Sigmoid colon (tissue), 4 donors: ENCODE measurements at regions not wholly inside any gene's neighbourhood (a gene's known extent, or its start where the extent isn't known, plus 50 kb on each side); places are given as distances from the start of the nearest gene placed in this dataset.

Source experiments
- EP300 ChIP-seq, 4 donors: sonication (generic); formaldehyde crosslinking; IDR thresholded peaks; one replicate each; pipeline ENCODE4 v1.6.1; 2017; ENCODE audit warnings: antibody characterized with exemption in 4 of 4
- POLR2A ChIP-seq, 2 donors: fragments of 450-650 bp; IDR thresholded peaks; one replicate each; pipeline ENCODE4 v1.6.1; 2016; ENCODE audit warnings: antibody characterized with exemption in 2 of 2, mild to moderate bottlenecking in 2 of 2, moderate library complexity in 2 of 2

GRCh38 chr6:74312081-74312480 is 616.1 kb downstream of the CD109 start:
- TF ChIP-seq EP300 (IDR thresholded peaks at IDR 0.05) (no peak), POLR2A (IDR thresholded peaks at IDR 0.05) (no peak)
